ENCODE measurements at regions not wholly inside any gene's neighbourhood (a gene's known extent, or its start where the extent isn't known, plus 50 kb on each side); places are given as distances from the start of the nearest gene placed in this dataset.

DNA sequence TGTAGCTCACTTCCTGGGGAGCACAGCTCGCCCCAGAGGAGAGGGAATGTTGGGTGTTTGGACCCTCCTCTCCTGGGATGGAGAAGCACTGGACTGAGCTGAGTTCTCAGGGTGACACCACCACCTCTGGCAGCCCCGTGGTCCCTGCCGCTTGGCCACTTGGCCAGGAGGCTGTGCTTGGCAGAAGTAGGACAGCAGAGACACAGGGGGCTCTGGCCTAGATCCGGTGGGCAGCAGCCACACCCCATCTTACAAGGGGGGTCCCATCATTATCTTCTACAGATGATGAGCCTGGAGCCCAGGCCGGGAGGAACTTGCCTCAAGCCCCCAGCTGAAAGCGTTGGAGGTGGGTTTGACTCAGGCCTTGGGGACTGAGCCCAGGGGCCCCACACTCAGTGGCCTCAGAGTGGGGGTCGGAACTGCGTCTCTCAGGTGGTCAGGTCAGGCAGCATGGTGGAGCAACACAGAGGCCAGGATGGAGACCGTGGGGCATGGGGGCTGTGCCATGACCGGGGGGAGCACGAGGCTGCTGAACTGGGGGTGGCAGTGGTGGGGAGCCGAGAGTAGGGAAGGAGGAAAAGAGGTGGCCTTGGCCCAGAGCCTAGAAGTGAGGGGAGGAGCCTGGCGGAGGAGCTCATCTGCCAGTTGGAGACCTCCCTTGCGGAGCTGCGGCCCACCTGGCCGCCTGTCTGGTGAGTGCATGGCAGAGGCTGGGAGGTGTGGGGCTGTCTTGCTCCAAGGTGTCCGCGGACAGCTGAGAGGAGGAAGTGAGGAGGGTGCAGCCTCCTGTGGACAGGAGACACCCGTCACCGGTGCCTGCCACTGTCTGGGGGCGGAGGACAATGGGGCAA is 63.6 kb upstream of the HDAC4 start:
- TF ChIP-seq, protein P1, sequence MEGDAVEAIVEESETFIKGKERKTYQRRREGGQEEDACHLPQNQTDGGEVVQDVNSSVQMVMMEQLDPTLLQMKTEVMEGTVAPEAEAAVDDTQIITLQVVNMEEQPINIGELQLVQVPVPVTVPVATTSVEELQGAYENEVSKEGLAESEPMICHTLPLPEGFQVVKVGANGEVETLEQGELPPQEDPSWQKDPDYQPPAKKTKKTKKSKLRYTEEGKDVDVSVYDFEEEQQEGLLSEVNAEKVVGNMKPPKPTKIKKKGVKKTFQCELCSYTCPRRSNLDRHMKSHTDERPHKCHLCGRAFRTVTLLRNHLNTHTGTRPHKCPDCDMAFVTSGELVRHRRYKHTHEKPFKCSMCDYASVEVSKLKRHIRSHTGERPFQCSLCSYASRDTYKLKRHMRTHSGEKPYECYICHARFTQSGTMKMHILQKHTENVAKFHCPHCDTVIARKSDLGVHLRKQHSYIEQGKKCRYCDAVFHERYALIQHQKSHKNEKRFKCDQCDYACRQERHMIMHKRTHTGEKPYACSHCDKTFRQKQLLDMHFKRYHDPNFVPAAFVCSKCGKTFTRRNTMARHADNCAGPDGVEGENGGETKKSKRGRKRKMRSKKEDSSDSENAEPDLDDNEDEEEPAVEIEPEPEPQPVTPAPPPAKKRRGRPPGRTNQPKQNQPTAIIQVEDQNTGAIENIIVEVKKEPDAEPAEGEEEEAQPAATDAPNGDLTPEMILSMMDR (conservative IDR thresholded peaks at IDR 0.05; ENCODE audit: low read depth in 2 of 2) = no peak
- TF ChIP-seq EZH2 (IDR thresholded peaks at IDR 0.05; ENCODE audit: low read depth, unreplicated experiment) = no peak
- TF ChIP-seq EZH2phosphoT487 (IDR thresholded peaks at IDR 0.05; ENCODE audit: unreplicated experiment) = no peak
- TF ChIP-seq POLR2AphosphoS5 (IDR thresholded peaks at IDR 0.05; ENCODE audit: low read depth) = no peak
- TF ChIP-seq, protein P2, sequence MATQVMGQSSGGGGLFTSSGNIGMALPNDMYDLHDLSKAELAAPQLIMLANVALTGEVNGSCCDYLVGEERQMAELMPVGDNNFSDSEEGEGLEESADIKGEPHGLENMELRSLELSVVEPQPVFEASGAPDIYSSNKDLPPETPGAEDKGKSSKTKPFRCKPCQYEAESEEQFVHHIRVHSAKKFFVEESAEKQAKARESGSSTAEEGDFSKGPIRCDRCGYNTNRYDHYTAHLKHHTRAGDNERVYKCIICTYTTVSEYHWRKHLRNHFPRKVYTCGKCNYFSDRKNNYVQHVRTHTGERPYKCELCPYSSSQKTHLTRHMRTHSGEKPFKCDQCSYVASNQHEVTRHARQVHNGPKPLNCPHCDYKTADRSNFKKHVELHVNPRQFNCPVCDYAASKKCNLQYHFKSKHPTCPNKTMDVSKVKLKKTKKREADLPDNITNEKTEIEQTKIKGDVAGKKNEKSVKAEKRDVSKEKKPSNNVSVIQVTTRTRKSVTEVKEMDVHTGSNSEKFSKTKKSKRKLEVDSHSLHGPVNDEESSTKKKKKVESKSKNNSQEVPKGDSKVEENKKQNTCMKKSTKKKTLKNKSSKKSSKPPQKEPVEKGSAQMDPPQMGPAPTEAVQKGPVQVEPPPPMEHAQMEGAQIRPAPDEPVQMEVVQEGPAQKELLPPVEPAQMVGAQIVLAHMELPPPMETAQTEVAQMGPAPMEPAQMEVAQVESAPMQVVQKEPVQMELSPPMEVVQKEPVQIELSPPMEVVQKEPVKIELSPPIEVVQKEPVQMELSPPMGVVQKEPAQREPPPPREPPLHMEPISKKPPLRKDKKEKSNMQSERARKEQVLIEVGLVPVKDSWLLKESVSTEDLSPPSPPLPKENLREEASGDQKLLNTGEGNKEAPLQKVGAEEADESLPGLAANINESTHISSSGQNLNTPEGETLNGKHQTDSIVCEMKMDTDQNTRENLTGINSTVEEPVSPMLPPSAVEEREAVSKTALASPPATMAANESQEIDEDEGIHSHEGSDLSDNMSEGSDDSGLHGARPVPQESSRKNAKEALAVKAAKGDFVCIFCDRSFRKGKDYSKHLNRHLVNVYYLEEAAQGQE (IDR thresholded peaks at IDR 0.05; ENCODE audit: unreplicated experiment) = no peak
- TF ChIP-seq ZNF114 (CRISPR knock-in tag; IDR thresholded peaks at IDR 0.05) = no peak
- no peak for TF ChIP-seq STAT1 (IDR thresholded peaks at IDR 0.05; ENCODE audit: unreplicated experiment)
- no peak for TF ChIP-seq JUNB (IDR thresholded peaks at IDR 0.05; ENCODE audit: unreplicated experiment)
- TF ChIP-seq NANOG (IDR thresholded peaks at IDR 0.05; ENCODE audit: borderline replicate concordance) = no peak
- no peak for TF ChIP-seq CREB1 (CRISPR knock-in tag; IDR thresholded peaks at IDR 0.05; ENCODE audit: low read depth)
- TF ChIP-seq, protein P3, sequence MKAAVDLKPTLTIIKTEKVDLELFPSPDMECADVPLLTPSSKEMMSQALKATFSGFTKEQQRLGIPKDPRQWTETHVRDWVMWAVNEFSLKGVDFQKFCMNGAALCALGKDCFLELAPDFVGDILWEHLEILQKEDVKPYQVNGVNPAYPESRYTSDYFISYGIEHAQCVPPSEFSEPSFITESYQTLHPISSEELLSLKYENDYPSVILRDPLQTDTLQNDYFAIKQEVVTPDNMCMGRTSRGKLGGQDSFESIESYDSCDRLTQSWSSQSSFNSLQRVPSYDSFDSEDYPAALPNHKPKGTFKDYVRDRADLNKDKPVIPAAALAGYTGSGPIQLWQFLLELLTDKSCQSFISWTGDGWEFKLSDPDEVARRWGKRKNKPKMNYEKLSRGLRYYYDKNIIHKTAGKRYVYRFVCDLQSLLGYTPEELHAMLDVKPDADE (IDR thresholded peaks at IDR 0.05) = no peak
